Heart left ventricle (tissue), 13 donors: ENCODE measurements at regions not wholly inside any gene's neighbourhood (a gene's known extent, or its start where the extent isn't known, plus 50 kb on each side); places are given as distances from the start of the nearest gene placed in this dataset.

ENCODE experiments used
- POLR2A ChIP-seq, 2 donors: fragments of 450-650 bp; IDR thresholded peaks; one replicate each; pipeline ENCODE4 v1.6.1; 2017; ENCODE audit warnings: antibody characterized with exemption in 2 of 2, mild to moderate bottlenecking in 2 of 2, moderate library complexity in 2 of 2
- TF ChIP-seq, protein P1 (sequence below), 12 donors: fragments of 200-600 bp; sonication (generic) in 4 of 12; IDR thresholded peaks; one replicate each; pipeline versions ENCODE4 v1.5.0 to v1.8.0; 2018 to 2022; ENCODE audit warnings: antibody characterized with exemption in 12 of 12, mild to moderate bottlenecking in 5 of 12
- donor health status: ischemic (EF 13 %, LVEDD 7.1; RV severe dilation, severe dysfunction).
- donor health status: DM: no; HTN: yes; CAD: no.
- donor health status: DM: no; HTN: no; CAD: no.
- donor health status: ischemic (EF 25% LVEDD 6.9; RV normal size, moderate dysfunction).
- donor health status: ischemic (EF 25% LVEDD 5.7; RV mildly dilated, moderate dysfunction).
- donor health status: ischemic (EF 35%, LVEDD 5.7; RV mildly dilated, moderate dysfunction).
- donor health status: nonischemic (EF 11% LVEDD 7.7; RV severe dilation, severe dysfunction).
- donor health status: DM: yes; HTN: yes; CAD: no.
- donor health status: PGD.
- donor health status: ischemic (EF 29% LVEDD 5.4; RV normal size, mild dysfunction).
- donor health status: nonischemic (EF 23%, LVEDD 6.1; RV moderate dilation, normal function).

DNA sequence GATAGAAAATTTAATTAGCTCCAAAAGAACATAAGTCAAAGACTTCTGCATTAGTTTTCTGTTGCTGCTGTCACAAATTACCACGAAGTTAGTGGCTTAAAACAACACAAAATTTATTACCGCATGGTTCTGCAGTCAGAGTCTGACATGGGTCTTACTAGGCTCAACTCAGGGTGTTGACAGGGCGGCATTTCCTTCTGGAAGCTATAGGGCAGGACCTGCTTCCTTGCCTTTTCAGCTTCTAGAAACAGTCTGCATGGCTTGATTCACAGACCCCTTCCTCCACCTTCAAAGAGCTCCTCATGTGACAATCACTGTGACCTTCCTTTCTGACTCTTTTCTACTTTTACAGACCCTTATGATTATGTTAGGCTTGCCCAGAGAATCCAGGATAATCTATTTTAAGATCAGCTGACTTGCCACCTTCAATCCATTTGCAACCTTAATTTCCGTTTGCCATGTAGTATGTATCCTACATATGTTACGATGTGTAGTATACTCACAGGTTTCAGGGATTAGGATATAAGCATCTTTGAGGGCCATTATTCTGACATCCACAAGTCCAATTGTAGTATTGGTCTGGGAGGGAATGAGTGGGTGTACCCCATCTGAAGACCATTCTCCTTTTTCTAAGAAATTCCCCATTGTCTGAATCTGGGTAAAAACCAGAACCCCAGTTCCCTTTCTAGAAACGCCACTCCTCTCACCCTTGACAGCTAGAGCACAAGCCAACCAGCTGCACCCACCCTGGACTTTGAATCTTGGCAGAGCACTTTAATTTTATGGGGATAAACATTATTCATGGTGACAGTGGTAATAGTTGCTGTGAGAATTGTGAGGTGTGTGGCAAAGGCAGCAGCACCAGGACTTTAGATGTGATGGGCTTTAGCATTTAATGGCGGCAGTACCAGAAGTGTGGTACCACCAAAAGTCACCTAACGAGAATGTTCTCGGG lies 265.5 kb downstream of the KCNJ2 start:
- TF ChIP-seq, protein P1, sequence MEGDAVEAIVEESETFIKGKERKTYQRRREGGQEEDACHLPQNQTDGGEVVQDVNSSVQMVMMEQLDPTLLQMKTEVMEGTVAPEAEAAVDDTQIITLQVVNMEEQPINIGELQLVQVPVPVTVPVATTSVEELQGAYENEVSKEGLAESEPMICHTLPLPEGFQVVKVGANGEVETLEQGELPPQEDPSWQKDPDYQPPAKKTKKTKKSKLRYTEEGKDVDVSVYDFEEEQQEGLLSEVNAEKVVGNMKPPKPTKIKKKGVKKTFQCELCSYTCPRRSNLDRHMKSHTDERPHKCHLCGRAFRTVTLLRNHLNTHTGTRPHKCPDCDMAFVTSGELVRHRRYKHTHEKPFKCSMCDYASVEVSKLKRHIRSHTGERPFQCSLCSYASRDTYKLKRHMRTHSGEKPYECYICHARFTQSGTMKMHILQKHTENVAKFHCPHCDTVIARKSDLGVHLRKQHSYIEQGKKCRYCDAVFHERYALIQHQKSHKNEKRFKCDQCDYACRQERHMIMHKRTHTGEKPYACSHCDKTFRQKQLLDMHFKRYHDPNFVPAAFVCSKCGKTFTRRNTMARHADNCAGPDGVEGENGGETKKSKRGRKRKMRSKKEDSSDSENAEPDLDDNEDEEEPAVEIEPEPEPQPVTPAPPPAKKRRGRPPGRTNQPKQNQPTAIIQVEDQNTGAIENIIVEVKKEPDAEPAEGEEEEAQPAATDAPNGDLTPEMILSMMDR (IDR thresholded peaks at IDR 0.05): no peak
- no peak for TF ChIP-seq POLR2A (IDR thresholded peaks at IDR 0.05)
